Lower lobe of right lung (tissue), 2 donors: ENCODE measurements at regions not wholly inside any gene's neighbourhood (a gene's known extent, or its start where the extent isn't known, plus 50 kb on each side); places are given as distances from the start of the nearest gene placed in this dataset.
A peak's percentile ranks its signal among the peaks of the same experiment; 100 is the strongest.
"Not testable (repeated sequence)": the region's sequence is repeated elsewhere in the genome, so short reads cannot be mapped to it uniquely, and the experiment has no call there.

Source experiments
- ATAC-seq, 2 donors: fragments of 200-7000 bp; cut with Tn5 transposase; one replicate each; pipeline ENCODE4 v1.9.1; 2020 to 2022; ENCODE audit warnings: mild to moderate bottlenecking in 2 of 2, moderate library complexity in 2 of 2
- DNase-seq: peaks from one replicate; pipeline ENCODE4 v3.0.0-alpha.2; 2020
- H3K27ac ChIP-seq: fragments of 200-600 bp; one replicate; pipeline ENCODE4 v1.8.0; 2022
- H3K27me3 ChIP-seq: fragments of 200-600 bp; one replicate; pipeline ENCODE4 v1.8.0; 2022; ENCODE audit warnings: low read depth
- H3K36me3 ChIP-seq: fragments of 200-600 bp; one replicate; pipeline ENCODE4 v1.8.0; 2022; ENCODE audit warnings: mild to moderate bottlenecking
- H3K4me1 ChIP-seq: fragments of 200-600 bp; one replicate; pipeline ENCODE4 v1.8.0; 2022
- H3K4me3 ChIP-seq: fragments of 200-600 bp; one replicate; pipeline ENCODE4 v1.8.0; 2022; ENCODE audit warnings: mild to moderate bottlenecking
- H3K9me3 ChIP-seq: fragments of 200-600 bp; one replicate; pipeline ENCODE4 v1.8.0; 2022
- intact Hi-C: fragments of 100-400 bp; cut with DNase I; formaldehyde crosslinking; loops from one replicate; pipeline ENCODE4 v1.11.0; 2022
- donor health status: DM: no; HTN: yes; CAD: no; lungs with severe emphysema.

- H3K27ac ChIP-seq, H3K9me3 ChIP-seq, H3K36me3 ChIP-seq, intact Hi-C loops, ATAC-seq, H3K4me1 ChIP-seq, H3K4me3 ChIP-seq, H3K27me3 ChIP-seq: not testable (repeated sequence)
- DNase-seq: peak; percentile 13
These were observed 519.4 kb downstream of the TP53TG3F start for GRCh38 chr16:33978784-33979183.

- H3K4me1 ChIP-seq, intact Hi-C loops, ATAC-seq, H3K4me3 ChIP-seq, H3K27me3 ChIP-seq, H3K27ac ChIP-seq, H3K36me3 ChIP-seq, H3K9me3 ChIP-seq, DNase-seq: not testable (repeated sequence)
These were observed 520.2 kb downstream of the TP53TG3F start for GRCh38 chr16:33979613-33980012.

- H3K27ac ChIP-seq, DNase-seq, H3K4me1 ChIP-seq, intact Hi-C loops, H3K27me3 ChIP-seq, H3K4me3 ChIP-seq, H3K9me3 ChIP-seq, H3K36me3 ChIP-seq, ATAC-seq: not testable (repeated sequence)
These were observed 521.3 kb downstream of the TP53TG3F start for GRCh38 chr16:33980736-33981135.

- ATAC-seq, H3K27me3 ChIP-seq, H3K4me1 ChIP-seq, intact Hi-C loops, H3K9me3 ChIP-seq, H3K4me3 ChIP-seq, H3K36me3 ChIP-seq, DNase-seq, H3K27ac ChIP-seq: not testable (repeated sequence)
These were observed 525.0 kb downstream of the TP53TG3F start for GRCh38 chr16:33984428-33984827.

GRCh38 chr16:33986521-33986920, 527.1 kb downstream of the TP53TG3F start:
- H3K9me3 ChIP-seq, ATAC-seq, H3K27ac ChIP-seq, H3K36me3 ChIP-seq, intact Hi-C loops, H3K4me1 ChIP-seq, H3K27me3 ChIP-seq, H3K4me3 ChIP-seq: not testable (repeated sequence)
- peak; percentile 1 for DNase-seq

GRCh38 chr16:33987348-33987963, 528.0 kb downstream of the TP53TG3F start:
- H3K9me3 ChIP-seq, intact Hi-C loops, H3K4me3 ChIP-seq, H3K27ac ChIP-seq, H3K27me3 ChIP-seq, H3K36me3 ChIP-seq, ATAC-seq, H3K4me1 ChIP-seq: not testable (repeated sequence)
- peak; percentile 5 for DNase-seq

- ATAC-seq, H3K9me3 ChIP-seq, H3K4me3 ChIP-seq, H3K4me1 ChIP-seq, H3K27ac ChIP-seq, H3K36me3 ChIP-seq, H3K27me3 ChIP-seq, intact Hi-C loops, DNase-seq: not testable (repeated sequence)
These were observed 528.6 kb downstream of the TP53TG3F start for GRCh38 chr16:33988012-33988411.

GRCh38 chr16:33990488-33990887, 531.1 kb downstream of the TP53TG3F start:
- H3K36me3 ChIP-seq, DNase-seq, H3K4me1 ChIP-seq, H3K9me3 ChIP-seq, H3K27ac ChIP-seq, H3K27me3 ChIP-seq, H3K4me3 ChIP-seq, intact Hi-C loops, ATAC-seq: not testable (repeated sequence)

- H3K27me3 ChIP-seq, ATAC-seq, H3K4me1 ChIP-seq, H3K9me3 ChIP-seq, H3K36me3 ChIP-seq, H3K4me3 ChIP-seq, H3K27ac ChIP-seq, DNase-seq, intact Hi-C loops: not testable (repeated sequence)
These were observed 533.2 kb downstream of the TP53TG3F start for GRCh38 chr16:33992513-33993177.

GRCh38 chr16:33994207-33994606, 534.8 kb downstream of the TP53TG3F start:
- intact Hi-C loops, H3K4me1 ChIP-seq, H3K27me3 ChIP-seq, H3K36me3 ChIP-seq, ATAC-seq, H3K9me3 ChIP-seq, H3K27ac ChIP-seq, H3K4me3 ChIP-seq, DNase-seq: not testable (repeated sequence)

GRCh38 chr16:33995821-33996372, 536.5 kb downstream of the TP53TG3F start:
- H3K9me3 ChIP-seq, H3K27me3 ChIP-seq, DNase-seq, H3K36me3 ChIP-seq, ATAC-seq, H3K27ac ChIP-seq, H3K4me3 ChIP-seq, intact Hi-C loops, H3K4me1 ChIP-seq: not testable (repeated sequence)

- H3K4me3 ChIP-seq, intact Hi-C loops: not testable (repeated sequence)
These were observed 541.8 kb downstream of the TP53TG3F start for GRCh38 chr16:34001184-34001583.

GRCh38 chr16:34001961-34002360, 542.5 kb downstream of the TP53TG3F start:
- intact Hi-C loops, DNase-seq, H3K36me3 ChIP-seq, H3K9me3 ChIP-seq, H3K27me3 ChIP-seq, H3K4me3 ChIP-seq, H3K27ac ChIP-seq, ATAC-seq, H3K4me1 ChIP-seq: not testable (repeated sequence)

More at GRCh38 chr16:34001184-34001583, 541.8 kb downstream of the TP53TG3F start:
- not testable (repeated sequence) for H3K4me1 ChIP-seq, H3K27ac ChIP-seq, H3K36me3 ChIP-seq, H3K9me3 ChIP-seq, H3K27me3 ChIP-seq, ATAC-seq, DNase-seq
